Liver (tissue), 8 donors: ENCODE measurements at regions not wholly inside any gene's neighbourhood (a gene's known extent, or its start where the extent isn't known, plus 50 kb on each side); places are given as distances from the start of the nearest gene placed in this dataset.

Source experiments
- DNase-seq: peaks from one replicate; pipeline ENCODE4 v3.0.0-alpha.2; 2017; ENCODE audit warnings: low spot score
- H3K27ac ChIP-seq, 2 donors: one replicate each; pipeline ENCODE4 v1.7.0; 2013; ENCODE audit warnings: inconsistent platforms in 2 of 2, low read length in 2 of 2, control low read depth in 1 of 2, low read depth in 1 of 2, mild to moderate bottlenecking in 1 of 2
- H3K27me3 ChIP-seq, 4 donors: one replicate each; pipeline versions ENCODE4 v1.6.1 to v1.7.0; 2013; ENCODE audit warnings: low read length in 3 of 4, inconsistent platforms in 1 of 4, mild to moderate bottlenecking in 1 of 4, moderate library complexity in 1 of 4; ENCODE audit not compliant: control insufficient read depth in 4 of 4, insufficient read depth in 4 of 4
- H3K36me3 ChIP-seq, 4 donors: one replicate each; pipeline versions ENCODE4 v1.6.1 to v1.7.0; 2013; ENCODE audit warnings: low read length in 3 of 4, mild to moderate bottlenecking in 3 of 4, low read depth in 1 of 4, moderate library complexity in 1 of 4; ENCODE audit not compliant: control insufficient read depth in 4 of 4, insufficient read depth in 3 of 4
- H3K4me1 ChIP-seq, 4 donors: one replicate each; pipeline versions ENCODE4 v1.6.1 to v1.7.0; 2013; ENCODE audit warnings: low read length in 3 of 4, mild to moderate bottlenecking in 3 of 4, moderate library complexity in 1 of 4; ENCODE audit not compliant: control insufficient read depth in 4 of 4, insufficient read depth in 4 of 4
- H3K4me3 ChIP-seq, 3 donors: one replicate each; pipeline versions ENCODE4 v1.6.1 to v1.7.0; 2013; ENCODE audit warnings: low read length in 3 of 3, control low read depth in 1 of 3, low read depth in 1 of 3, mild to moderate bottlenecking in 1 of 3
- H3K9ac ChIP-seq, 2 donors: one replicate each; pipeline ENCODE4 v1.7.0; 2013; ENCODE audit warnings: low read length in 2 of 2, mild to moderate bottlenecking in 2 of 2, moderate library complexity in 2 of 2, control low read depth in 1 of 2, low read depth in 1 of 2
- H3K9me3 ChIP-seq, 4 donors: one replicate each; pipeline versions ENCODE4 v1.6.1 to v1.7.0; 2013; ENCODE audit warnings: low read length in 3 of 4; ENCODE audit not compliant: control insufficient read depth in 4 of 4
- CTCF ChIP-seq: fragments of 150-350 bp; IDR thresholded peaks from 2 replicates; pipeline ENCODE4 v1.5.1; 2017; ENCODE audit warnings: improper control_type of control experiment, low read depth, low read length; ENCODE audit not compliant: missing input control
- EGR1 ChIP-seq, 2 donors: IDR thresholded peaks; 2 replicates each; pipeline ENCODE4 v1.6.1; 2016 to 2018; ENCODE audit warnings: antibody characterized with exemption in 2 of 2, low read depth in 2 of 2
- FOXA1 ChIP-seq: IDR thresholded peaks from 2 replicates; pipeline ENCODE4 v1.6.1; 2016; ENCODE audit warnings: antibody characterized with exemption
- HNF4A ChIP-seq, 2 donors: conservative IDR thresholded peaks; 2 replicates each; pipeline ENCODE4 v1.6.1; 2016; ENCODE audit warnings: antibody characterized with exemption in 2 of 2, mild to moderate bottlenecking in 2 of 2
- HNF4G ChIP-seq: IDR thresholded peaks from 2 replicates; pipeline ENCODE4 v1.6.1; 2016; ENCODE audit warnings: antibody characterized with exemption
- JUND ChIP-seq, 2 donors: IDR thresholded peaks; 2 replicates each; pipeline ENCODE4 v1.6.1; 2016; ENCODE audit warnings: antibody characterized with exemption in 2 of 2
- MAX ChIP-seq: IDR thresholded peaks from 2 replicates; pipeline ENCODE4 v1.6.1; 2016; ENCODE audit warnings: antibody characterized with exemption
- NR2F2 ChIP-seq: IDR thresholded peaks from 2 replicates; pipeline ENCODE4 v1.6.1; 2016; ENCODE audit warnings: antibody characterized with exemption
- RAD21 ChIP-seq, 2 donors: IDR thresholded peaks; 2 replicates each; pipeline ENCODE4 v1.6.1; 2016; ENCODE audit warnings: antibody characterized with exemption in 2 of 2, mild to moderate bottlenecking in 2 of 2
- RXRA ChIP-seq, 2 donors: IDR thresholded peaks; 2 replicates each; pipeline ENCODE4 v1.6.1; 2017 to 2018; ENCODE audit warnings: antibody characterized with exemption in 2 of 2, mild to moderate bottlenecking in 1 of 2
- SP1 ChIP-seq: IDR thresholded peaks from 2 replicates; pipeline ENCODE4 v1.6.1; 2018; ENCODE audit warnings: antibody characterized with exemption, mild to moderate bottlenecking
- TAF1 ChIP-seq: conservative IDR thresholded peaks from 2 replicates; pipeline ENCODE4 v1.6.1; 2016; ENCODE audit warnings: antibody characterized with exemption, mild to moderate bottlenecking
- YY1 ChIP-seq: IDR thresholded peaks from 2 replicates; pipeline ENCODE4 v1.6.1; 2016; ENCODE audit warnings: antibody characterized with exemption, mild to moderate bottlenecking
- ZBTB33 ChIP-seq: IDR thresholded peaks from 2 replicates; pipeline ENCODE4 v1.6.1; 2016; ENCODE audit warnings: antibody characterized with exemption
- WGBS: extraction: QIAGEN DNeasy Blood & Tissue Kit; methylation state at CpG from one replicate; pipeline ENCODE4 v1.1.7; 2013; 5-methylcytosine and 5-hydroxymethylcytosine counted together
- TF ChIP-seq, protein P1 (sequence below): IDR thresholded peaks from 2 replicates; pipeline ENCODE4 v1.6.1; 2016; ENCODE audit warnings: antibody characterized with exemption, mild to moderate bottlenecking
- TF ChIP-seq, protein P2 (sequence below): IDR thresholded peaks from 2 replicates; pipeline ENCODE4 v1.6.1; 2016; ENCODE audit warnings: antibody characterized with exemption
- donor health status: healthy.
- donor health status: healthy.
- donor health status: healthy.
- donor health status: healthy.
- donor health status: healthy.

DNA sequence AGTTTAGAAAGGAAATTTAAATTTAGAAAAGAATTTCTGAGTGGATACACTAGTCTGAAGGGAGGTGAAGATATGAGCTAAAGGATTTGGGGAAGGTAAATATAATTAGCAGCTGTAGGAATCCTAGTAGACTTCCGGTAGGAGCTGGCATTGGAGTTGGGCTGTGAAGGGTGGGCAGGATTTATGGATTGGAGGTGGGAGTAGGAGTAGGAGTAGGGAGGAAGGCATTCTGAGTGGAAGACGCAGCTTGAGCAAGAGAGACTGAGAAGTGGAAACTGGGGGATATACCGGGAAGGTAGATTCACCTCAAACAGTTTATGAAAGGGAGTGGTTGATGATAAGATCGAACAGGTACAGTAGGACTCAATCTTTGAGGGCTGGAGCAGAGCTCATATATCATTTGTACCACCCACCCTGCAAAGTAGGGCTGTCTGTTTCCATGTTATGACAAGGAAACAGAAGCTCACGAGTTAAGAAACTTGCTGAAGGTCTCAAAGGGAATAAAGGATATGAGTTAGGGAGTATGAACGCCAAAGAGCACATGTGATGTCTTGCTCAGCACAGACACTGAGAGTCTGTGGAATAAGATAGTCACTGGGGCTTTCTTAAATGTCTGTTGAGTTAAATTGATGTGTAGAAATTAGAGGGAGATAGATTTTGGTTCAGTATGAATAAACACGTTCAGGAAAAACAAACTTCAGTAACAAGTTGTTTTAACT lies 81.6 kb downstream of the RPS24 start:
- peaks cover 0 to 4% (median 0%) of the 10 kb centered on the region in 4 donors for H3K27me3 ChIP-seq
- TF ChIP-seq, protein P1, sequence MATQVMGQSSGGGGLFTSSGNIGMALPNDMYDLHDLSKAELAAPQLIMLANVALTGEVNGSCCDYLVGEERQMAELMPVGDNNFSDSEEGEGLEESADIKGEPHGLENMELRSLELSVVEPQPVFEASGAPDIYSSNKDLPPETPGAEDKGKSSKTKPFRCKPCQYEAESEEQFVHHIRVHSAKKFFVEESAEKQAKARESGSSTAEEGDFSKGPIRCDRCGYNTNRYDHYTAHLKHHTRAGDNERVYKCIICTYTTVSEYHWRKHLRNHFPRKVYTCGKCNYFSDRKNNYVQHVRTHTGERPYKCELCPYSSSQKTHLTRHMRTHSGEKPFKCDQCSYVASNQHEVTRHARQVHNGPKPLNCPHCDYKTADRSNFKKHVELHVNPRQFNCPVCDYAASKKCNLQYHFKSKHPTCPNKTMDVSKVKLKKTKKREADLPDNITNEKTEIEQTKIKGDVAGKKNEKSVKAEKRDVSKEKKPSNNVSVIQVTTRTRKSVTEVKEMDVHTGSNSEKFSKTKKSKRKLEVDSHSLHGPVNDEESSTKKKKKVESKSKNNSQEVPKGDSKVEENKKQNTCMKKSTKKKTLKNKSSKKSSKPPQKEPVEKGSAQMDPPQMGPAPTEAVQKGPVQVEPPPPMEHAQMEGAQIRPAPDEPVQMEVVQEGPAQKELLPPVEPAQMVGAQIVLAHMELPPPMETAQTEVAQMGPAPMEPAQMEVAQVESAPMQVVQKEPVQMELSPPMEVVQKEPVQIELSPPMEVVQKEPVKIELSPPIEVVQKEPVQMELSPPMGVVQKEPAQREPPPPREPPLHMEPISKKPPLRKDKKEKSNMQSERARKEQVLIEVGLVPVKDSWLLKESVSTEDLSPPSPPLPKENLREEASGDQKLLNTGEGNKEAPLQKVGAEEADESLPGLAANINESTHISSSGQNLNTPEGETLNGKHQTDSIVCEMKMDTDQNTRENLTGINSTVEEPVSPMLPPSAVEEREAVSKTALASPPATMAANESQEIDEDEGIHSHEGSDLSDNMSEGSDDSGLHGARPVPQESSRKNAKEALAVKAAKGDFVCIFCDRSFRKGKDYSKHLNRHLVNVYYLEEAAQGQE = no peak
- no peak for TF ChIP-seq NR2F2
- no peak for TF ChIP-seq EGR1 (IDR thresholded peaks at IDR 0.05; ENCODE audit: low read depth in 2 of 2)
- no peak for TF ChIP-seq FOXA1
- no peak for TF ChIP-seq HNF4G
- no peak for TF ChIP-seq TAF1
- no peak for TF ChIP-seq CTCF
- TF ChIP-seq JUND (IDR thresholded peaks at IDR 0.05) = no peak
- no peak for TF ChIP-seq RAD21 (IDR thresholded peaks at IDR 0.05)
- TF ChIP-seq, protein P2, sequence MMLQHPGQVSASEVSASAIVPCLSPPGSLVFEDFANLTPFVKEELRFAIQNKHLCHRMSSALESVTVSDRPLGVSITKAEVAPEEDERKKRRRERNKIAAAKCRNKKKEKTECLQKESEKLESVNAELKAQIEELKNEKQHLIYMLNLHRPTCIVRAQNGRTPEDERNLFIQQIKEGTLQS = no peak
- TF ChIP-seq SP1 = no peak
- no peak for TF ChIP-seq RXRA (IDR thresholded peaks at IDR 0.05)
- no peak overlapping the region for H3K9ac ChIP-seq
- H3K9me3 ChIP-seq = no peaks in the 10 kb centered on the region
- no peak overlapping the region for H3K27ac ChIP-seq
- no peaks in the 10 kb centered on the region for H3K36me3 ChIP-seq
- H3K4me3 ChIP-seq = no peak overlapping the region
- no peak for DNase-seq
- 69% methylated on average over 7 of the region's 7 CpGs for WGBS
- no peaks in the 10 kb centered on the region for H3K4me1 ChIP-seq

GRCh38 chr10:78116361-78116760 lies 82.7 kb downstream of the RPS24 start:
- DNase-seq = no peak
- Histone ChIP-seq H3K27ac (no peak overlapping the region), H3K9me3 (peaks cover 0 to 4% (median 0%) of the 10 kb centered on the region in 4 donors), H3K36me3 (no peaks in the 10 kb centered on the region), H3K27me3 (peaks cover 0 to 4% (median 0%) of the 10 kb centered on the region in 4 donors), H3K4me1 (no peaks in the 10 kb centered on the region), H3K9ac (no peak overlapping the region), H3K4me3 (no peak overlapping the region)
- WGBS = 86% methylated on average over 4 of the region's 4 CpGs
- no peak for TF ChIP-seq YY1
- no peak for TF ChIP-seq NR2F2
- TF ChIP-seq, protein P2 = no peak
- TF ChIP-seq HNF4A (conservative IDR thresholded peaks at IDR 0.05) = no peak
- TF ChIP-seq MAX = no peak
- TF ChIP-seq FOXA1 = no peak
- TF ChIP-seq SP1 = no peak
- TF ChIP-seq HNF4G = no peak
- no peak for TF ChIP-seq RAD21 (IDR thresholded peaks at IDR 0.05)
- TF ChIP-seq RXRA (IDR thresholded peaks at IDR 0.05) = no peak
- no peak for TF ChIP-seq CTCF
- TF ChIP-seq, protein P1 = no peak
- TF ChIP-seq JUND (IDR thresholded peaks at IDR 0.05) = no peak
- TF ChIP-seq ZBTB33 = no peak
- TF ChIP-seq EGR1 (IDR thresholded peaks at IDR 0.05; ENCODE audit: low read depth in 2 of 2) = no peak
- no peak for TF ChIP-seq TAF1
